ENCODE measurements at regions not wholly inside any gene's neighbourhood (a gene's known extent, or its start where the extent isn't known, plus 50 kb on each side); places are given as distances from the start of the nearest gene placed in this dataset.

DNA sequence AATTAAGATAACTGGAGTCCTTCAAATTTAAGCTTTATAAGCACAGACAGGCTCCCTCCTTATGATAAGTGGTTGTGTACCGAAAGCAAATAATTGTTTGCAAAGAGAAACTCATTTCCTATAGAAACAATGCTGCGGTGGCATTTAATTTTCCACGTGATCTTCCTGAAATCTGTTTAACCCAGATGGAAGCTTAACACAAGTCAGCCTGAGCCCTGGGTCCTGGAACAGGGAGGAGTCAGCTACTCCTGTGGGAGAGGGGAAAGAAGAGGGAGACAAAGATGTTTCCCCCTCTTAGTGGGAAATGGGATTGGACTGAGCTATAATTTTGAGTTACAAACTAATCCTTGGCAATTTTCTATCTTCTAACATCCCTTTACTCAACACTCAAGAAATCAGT, 136.5 kb downstream of the ELOVL4 start:
- no peak for TF ChIP-seq KDM1A (IDR thresholded peaks at IDR 0.05; ENCODE audit: low read depth)
- TF ChIP-seq, protein P1, sequence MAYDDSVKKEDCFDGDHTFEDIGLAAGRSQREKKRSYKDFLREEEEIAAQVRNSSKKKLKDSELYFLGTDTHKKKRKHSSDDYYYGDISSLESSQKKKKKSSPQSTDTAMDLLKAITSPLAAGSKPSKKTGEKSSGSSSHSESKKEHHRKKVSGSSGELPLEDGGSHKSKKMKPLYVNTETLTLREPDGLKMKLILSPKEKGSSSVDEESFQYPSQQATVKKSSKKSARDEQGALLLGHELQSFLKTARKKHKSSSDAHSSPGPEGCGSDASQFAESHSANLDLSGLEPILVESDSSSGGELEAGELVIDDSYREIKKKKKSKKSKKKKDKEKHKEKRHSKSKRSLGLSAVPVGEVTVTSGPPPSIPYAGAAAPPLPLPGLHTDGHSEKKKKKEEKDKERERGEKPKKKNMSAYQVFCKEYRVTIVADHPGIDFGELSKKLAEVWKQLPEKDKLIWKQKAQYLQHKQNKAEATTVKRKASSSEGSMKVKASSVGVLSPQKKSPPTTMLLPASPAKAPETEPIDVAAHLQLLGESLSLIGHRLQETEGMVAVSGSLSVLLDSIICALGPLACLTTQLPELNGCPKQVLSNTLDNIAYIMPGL (CRISPR knock-in tag; IDR thresholded peaks at IDR 0.05; ENCODE audit: borderline replicate concordance), result no peak
- TF ChIP-seq NR3C1 (IDR thresholded peaks at IDR 0.05), result no peak
- TF ChIP-seq EHMT2 (IDR thresholded peaks at IDR 0.05; ENCODE audit: low read depth), result no peak
- TF ChIP-seq, protein P2, sequence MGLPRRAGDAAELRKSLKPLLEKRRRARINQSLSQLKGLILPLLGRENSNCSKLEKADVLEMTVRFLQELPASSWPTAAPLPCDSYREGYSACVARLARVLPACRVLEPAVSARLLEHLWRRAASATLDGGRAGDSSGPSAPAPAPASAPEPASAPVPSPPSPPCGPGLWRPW (IDR thresholded peaks at IDR 0.05), result no peak
- TF ChIP-seq CBX8 (IDR thresholded peaks at IDR 0.05), result no peak
- no peak for TF ChIP-seq BHLHE40 (IDR thresholded peaks at IDR 0.05; ENCODE audit: low read depth, low read length)
- no peak for TF ChIP-seq GATA3 (IDR thresholded peaks at IDR 0.05; ENCODE audit: borderline replicate concordance)
- no peak for TF ChIP-seq HEYL (CRISPR knock-in tag; IDR thresholded peaks at IDR 0.05)
- TF ChIP-seq FOXS1 (CRISPR knock-in tag; IDR thresholded peaks at IDR 0.05), result no peak
- no peak for TF ChIP-seq POLR2AphosphoS2 (conservative IDR thresholded peaks at IDR 0.05; ENCODE audit: low read length)
- TF ChIP-seq, protein P3, sequence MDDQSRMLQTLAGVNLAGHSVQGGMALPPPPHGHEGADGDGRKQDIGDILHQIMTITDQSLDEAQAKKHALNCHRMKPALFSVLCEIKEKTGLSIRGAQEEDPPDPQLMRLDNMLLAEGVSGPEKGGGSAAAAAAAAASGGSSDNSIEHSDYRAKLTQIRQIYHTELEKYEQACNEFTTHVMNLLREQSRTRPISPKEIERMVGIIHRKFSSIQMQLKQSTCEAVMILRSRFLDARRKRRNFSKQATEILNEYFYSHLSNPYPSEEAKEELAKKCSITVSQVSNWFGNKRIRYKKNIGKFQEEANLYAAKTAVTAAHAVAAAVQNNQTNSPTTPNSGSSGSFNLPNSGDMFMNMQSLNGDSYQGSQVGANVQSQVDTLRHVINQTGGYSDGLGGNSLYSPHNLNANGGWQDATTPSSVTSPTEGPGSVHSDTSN (IDR thresholded peaks at IDR 0.05), result no peak
- TF ChIP-seq, protein P4, sequence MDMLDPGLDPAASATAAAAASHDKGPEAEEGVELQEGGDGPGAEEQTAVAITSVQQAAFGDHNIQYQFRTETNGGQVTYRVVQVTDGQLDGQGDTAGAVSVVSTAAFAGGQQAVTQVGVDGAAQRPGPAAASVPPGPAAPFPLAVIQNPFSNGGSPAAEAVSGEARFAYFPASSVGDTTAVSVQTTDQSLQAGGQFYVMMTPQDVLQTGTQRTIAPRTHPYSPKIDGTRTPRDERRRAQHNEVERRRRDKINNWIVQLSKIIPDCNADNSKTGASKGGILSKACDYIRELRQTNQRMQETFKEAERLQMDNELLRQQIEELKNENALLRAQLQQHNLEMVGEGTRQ (IDR thresholded peaks at IDR 0.05), result no peak
- H3K4me2 ChIP-seq, result no peak overlapping the region
- H3K9me3 ChIP-seq, result no peaks in the 10 kb centered on the region
- no peak for FAIRE-seq
- CTCF ChIA-PET, result no interaction called here
- H3K4me1 ChIP-seq, result no peaks in the 10 kb centered on the region
- no peak overlapping the region for H3K27ac ChIP-seq
- WGBS (ENCODE audit: missing lambda C conversion rate), result 52% methylated on average over 3 of the region's 3 CpGs
- POLR2A ChIA-PET, result no interaction called here
- no peak for ATAC-seq
- H3K4me3 ChIP-seq, result no peak overlapping the region
- no peak for DNase-seq (ENCODE audit: low read depth in 1 of 2, low spot score in 1 of 2)

- H3K4me3 ChIP-seq, result no peak overlapping the region
- H3K4me1 ChIP-seq, result no peaks in the 10 kb centered on the region
- no peak for FAIRE-seq
- H3K9me3 ChIP-seq, result no peaks in the 10 kb centered on the region
- no peak overlapping the region for H3K27ac ChIP-seq
- TF ChIP-seq ZFP36 (IDR thresholded peaks at IDR 0.05; ENCODE audit: borderline replicate concordance, partially characterized antibody) (no peak), KDM1A (IDR thresholded peaks at IDR 0.05; ENCODE audit: low read depth) (no peak), ZSCAN20 (CRISPR knock-in tag; IDR thresholded peaks at IDR 0.05) (no peak), FOXS1 (CRISPR knock-in tag; IDR thresholded peaks at IDR 0.05) (no peak), MAZ (IDR thresholded peaks at IDR 0.05; ENCODE audit: borderline replicate concordance, low read depth, low read length) (no peak), FOSB (CRISPR knock-in tag; IDR thresholded peaks at IDR 0.05) (no peak), CEBPB (IDR thresholded peaks at IDR 0.05) (no peak), CHD2 (IDR thresholded peaks at IDR 0.05; ENCODE audit: low read length, partially characterized antibody) (no peak), BHLHE40 (IDR thresholded peaks at IDR 0.05; ENCODE audit: low read depth, low read length) (no peak), HEYL (CRISPR knock-in tag; IDR thresholded peaks at IDR 0.05) (no peak), NFE2L2 (conservative IDR thresholded peaks at IDR 0.05; ENCODE audit: low read length) (no peak), EHMT2 (IDR thresholded peaks at IDR 0.05; ENCODE audit: low read depth) (no peak), ZC3H11A (IDR thresholded peaks at IDR 0.05) (no peak), NPAS2 (CRISPR knock-in tag; IDR thresholded peaks at IDR 0.05; ENCODE audit: borderline replicate concordance) (no peak), RNF2 (IDR thresholded peaks at IDR 0.05; ENCODE audit: borderline replicate concordance, low read depth) (no peak), KDM5A (IDR thresholded peaks at IDR 0.05) (no peak), HOXA7 (CRISPR knock-in tag; IDR thresholded peaks at IDR 0.05) (no peak)
- TF ChIP-seq, protein P5, sequence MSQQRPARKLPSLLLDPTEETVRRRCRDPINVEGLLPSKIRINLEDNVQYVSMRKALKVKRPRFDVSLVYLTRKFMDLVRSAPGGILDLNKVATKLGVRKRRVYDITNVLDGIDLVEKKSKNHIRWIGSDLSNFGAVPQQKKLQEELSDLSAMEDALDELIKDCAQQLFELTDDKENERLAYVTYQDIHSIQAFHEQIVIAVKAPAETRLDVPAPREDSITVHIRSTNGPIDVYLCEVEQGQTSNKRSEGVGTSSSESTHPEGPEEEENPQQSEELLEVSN (IDR thresholded peaks at IDR 0.05; ENCODE audit: borderline replicate concordance, low read depth), result no peak
- TF ChIP-seq, protein P2 (IDR thresholded peaks at IDR 0.05), result no peak
- DNase-seq (ENCODE audit: low read depth in 1 of 2, low spot score in 1 of 2), result no peak
- H3K4me2 ChIP-seq, result no peak overlapping the region
- 51% methylated on average over 10 of the region's 10 CpGs for WGBS (ENCODE audit: missing lambda C conversion rate)
- ChIA-PET POLR2A (no interaction called here), CTCF (interaction anchor here (1.0 kb wide), 1 partner anchor 32 kb away, joined by 4 read pairs; no protein-coding TSS in a partner anchor)
- no peak for ATAC-seq
These were observed 137.1 kb downstream of the ELOVL4 start for GRCh38 chr6:79810185-79810705.
